ENCODE measurements at regions not wholly inside any gene's neighbourhood (a gene's known extent, or its start where the extent isn't known, plus 50 kb on each side); places are given as distances from the start of the nearest gene placed in this dataset.

DNA sequence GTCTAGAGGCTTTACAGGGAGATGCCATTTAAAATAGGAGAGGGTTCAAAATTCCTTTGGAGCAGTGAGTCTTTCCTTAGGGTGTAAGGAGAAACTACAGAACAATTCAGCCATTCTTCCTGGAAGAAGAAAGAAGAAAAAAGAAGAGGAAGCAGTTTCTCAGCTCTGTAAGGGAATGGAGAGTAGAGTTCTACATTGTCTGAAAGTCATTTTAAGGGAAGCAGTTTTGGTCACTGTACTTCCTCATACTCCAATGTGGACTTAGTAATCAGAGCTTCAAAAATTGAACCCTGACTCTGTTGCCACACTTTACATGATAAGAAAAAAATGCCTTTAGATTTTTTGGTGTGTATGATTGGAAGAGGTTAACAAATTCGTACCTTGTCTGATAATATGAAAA is 122.4 kb downstream of the LRRC70 start:
- no peak overlapping the region for H3K4me3 Mint-ChIP-seq
- H3K4me1 Mint-ChIP-seq: no peaks in the 10 kb centered on the region
- no peak overlapping the region for H3K27ac Mint-ChIP-seq
- peaks cover 0 to 1% (median 0%) of the 10 kb centered on the region in 3 donors for H3K9me3 Mint-ChIP-seq
- H3K36me3 Mint-ChIP-seq: peaks cover 2% of the 10 kb centered on the region
- no peaks in the 10 kb centered on the region for H3K27me3 Mint-ChIP-seq

DNA sequence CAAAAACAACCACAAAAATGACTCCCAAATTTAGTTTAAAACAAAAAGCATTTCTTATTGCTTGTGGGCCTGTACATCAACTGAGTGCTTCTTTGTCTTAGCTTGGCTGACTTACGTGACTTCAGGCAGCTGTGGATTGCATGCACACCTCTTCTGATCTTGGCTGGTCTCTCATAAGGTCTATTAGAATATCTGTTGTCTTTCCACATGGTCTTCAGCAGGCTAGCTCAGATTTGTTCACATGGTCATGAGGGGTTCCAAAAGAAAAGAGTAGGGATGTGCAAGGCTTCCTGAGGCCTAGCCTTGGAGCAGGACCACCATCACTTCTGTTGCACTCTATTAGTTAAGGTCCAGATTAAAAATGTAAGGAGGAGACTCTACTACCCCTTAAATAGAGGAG is 120.1 kb downstream of the LRRC70 start:
- Mint-ChIP-seq H3K27ac (no peak overlapping the region), H3K9me3 (peaks cover 0 to 1% (median 0%) of the 10 kb centered on the region in 3 donors)

DNA sequence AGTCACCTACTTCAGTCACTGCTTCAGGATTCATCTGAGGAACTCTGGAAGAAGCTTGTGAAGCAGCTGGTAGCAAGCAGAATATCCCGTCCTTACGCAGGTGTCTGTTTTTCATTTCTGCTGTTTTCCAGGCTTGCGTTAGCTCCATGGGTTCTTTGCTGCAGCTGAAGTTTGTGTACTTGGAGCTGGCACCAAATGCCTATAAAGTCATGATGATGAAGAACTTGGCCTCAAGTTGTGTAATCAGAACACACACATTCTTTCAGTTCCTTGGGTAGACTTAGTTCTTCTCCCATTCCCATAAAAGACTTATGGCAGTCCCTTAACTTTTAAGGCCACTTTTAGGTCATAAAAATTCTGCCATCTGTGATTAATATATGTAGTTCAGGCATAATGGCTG is 116.7 kb downstream of the LRRC70 start:
- H3K9me3 Mint-ChIP-seq: peaks cover 0 to 2% (median 1%) of the 10 kb centered on the region in 3 donors
- no peak overlapping the region for H3K27ac Mint-ChIP-seq
- no peaks in the 10 kb centered on the region for H3K36me3 Mint-ChIP-seq
- H3K4me1 Mint-ChIP-seq: peaks cover 0 to 2% (median 0%) of the 10 kb centered on the region in 3 donors
- H3K4me3 Mint-ChIP-seq: no peak overlapping the region
- peaks cover 1% of the 10 kb centered on the region for H3K27me3 Mint-ChIP-seq

More for the DNA sequence above, 120.1 kb downstream of the LRRC70 start:
- Mint-ChIP-seq H3K36me3 (no peaks in the 10 kb centered on the region), H3K4me1 (no peaks in the 10 kb centered on the region), H3K4me3 (no peak overlapping the region), H3K27me3 (peaks cover 1% of the 10 kb centered on the region)

DNA sequence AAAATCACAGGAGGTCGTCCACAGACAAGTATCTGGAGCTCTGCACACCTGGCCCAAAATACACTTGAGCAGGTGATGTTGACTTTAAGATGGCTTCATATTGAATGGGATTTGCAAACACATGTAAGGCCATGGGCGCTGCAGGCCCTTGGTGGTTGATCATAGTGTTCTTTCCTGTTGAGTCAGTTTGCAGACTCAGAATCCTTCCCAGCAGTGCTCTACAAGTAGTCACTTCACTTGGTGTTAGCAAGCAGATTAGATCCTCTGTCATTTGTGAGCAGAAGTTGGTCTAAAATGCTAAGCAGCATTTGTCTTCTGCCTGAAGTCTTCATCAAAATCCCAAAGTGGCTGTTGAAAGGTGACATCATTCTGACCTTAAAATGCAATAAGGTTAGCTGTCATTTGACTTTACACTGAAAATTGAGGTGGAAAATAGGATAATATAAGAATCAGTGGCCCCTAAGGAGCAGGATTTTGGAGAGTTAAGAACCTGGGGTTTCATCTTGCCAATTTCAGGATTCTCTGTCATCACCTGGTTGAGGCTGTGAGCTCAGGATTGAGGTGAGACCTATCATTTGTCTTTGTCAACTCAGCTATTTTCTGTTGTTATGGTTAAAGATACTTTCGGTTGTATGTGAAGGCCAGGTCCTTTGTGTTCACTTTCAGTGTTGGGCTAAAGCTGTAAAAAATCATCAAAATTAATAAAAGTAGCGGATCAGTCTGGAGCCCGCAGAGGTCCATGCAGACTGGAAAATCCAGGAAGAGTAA is 114.5 kb downstream of the LRRC70 start:
- Mint-ChIP-seq H3K27me3 (peaks cover 1% of the 10 kb centered on the region), H3K27ac (no peak overlapping the region), H3K4me3 (no peak overlapping the region), H3K9me3 (peaks cover 0 to 2% (median 1%) of the 10 kb centered on the region in 3 donors), H3K4me1 (peaks cover 0 to 7% (median 4%) of the 10 kb centered on the region in 3 donors), H3K36me3 (no peaks in the 10 kb centered on the region)

DNA sequence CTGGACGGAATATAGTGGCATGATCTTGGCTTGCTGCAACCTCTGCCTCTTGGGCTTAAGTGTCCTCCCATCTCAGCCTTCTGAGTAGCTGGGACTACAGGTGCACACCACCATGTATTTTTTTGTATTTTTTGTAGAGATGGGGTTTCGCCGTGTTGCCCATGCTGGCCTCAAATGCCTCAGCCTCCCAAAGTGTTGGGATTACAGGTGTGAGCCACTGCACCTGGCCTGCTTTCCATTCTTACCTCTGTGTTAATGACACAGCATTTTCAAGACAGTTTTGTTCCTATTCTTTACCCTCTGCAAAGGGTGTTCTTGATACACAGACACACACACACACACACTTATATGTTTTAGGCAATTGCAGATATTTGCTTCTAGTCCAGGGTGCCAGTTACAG is 113.3 kb downstream of the LRRC70 start:
- H3K4me1 Mint-ChIP-seq: peaks cover 0 to 7% (median 4%) of the 10 kb centered on the region in 3 donors
- peaks cover 0 to 4% (median 0%) of the 10 kb centered on the region in 3 donors for H3K9me3 Mint-ChIP-seq
- H3K27ac Mint-ChIP-seq: no peak overlapping the region
- peaks cover 1% of the 10 kb centered on the region for H3K27me3 Mint-ChIP-seq
- H3K4me3 Mint-ChIP-seq: no peak overlapping the region
- no peaks in the 10 kb centered on the region for H3K36me3 Mint-ChIP-seq

DNA sequence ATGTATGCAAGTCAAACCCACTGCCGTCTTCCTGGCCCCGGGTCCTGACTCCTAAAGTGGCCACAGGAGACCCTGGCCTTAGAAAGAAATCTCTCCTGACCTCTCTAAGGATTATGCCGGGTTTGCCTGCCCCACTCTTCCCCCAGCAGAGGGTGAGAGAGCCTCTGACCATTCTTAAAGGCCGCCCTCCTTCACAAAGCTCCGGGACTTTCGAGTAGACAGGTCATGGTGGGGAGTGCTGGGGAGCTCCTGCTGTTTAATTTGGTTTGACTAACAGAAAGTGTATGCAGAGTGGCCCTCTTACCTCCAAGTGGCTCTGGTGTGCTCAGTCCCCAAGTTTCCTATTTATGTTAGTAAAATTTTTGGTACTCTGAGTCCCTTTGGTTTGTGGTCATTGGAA is 111.8 kb downstream of the LRRC70 start:
- Mint-ChIP-seq H3K4me3 (peak overlapping the region in 1 of 4 donors; percentile 41), H3K4me1 (peaks cover 0 to 7% (median 4%) of the 10 kb centered on the region in 3 donors), H3K9me3 (peaks cover 1 to 4% (median 4%) of the 10 kb centered on the region in 3 donors), H3K36me3 (no peaks in the 10 kb centered on the region), H3K27ac (no peak overlapping the region), H3K27me3 (peaks cover 1% of the 10 kb centered on the region)

DNA sequence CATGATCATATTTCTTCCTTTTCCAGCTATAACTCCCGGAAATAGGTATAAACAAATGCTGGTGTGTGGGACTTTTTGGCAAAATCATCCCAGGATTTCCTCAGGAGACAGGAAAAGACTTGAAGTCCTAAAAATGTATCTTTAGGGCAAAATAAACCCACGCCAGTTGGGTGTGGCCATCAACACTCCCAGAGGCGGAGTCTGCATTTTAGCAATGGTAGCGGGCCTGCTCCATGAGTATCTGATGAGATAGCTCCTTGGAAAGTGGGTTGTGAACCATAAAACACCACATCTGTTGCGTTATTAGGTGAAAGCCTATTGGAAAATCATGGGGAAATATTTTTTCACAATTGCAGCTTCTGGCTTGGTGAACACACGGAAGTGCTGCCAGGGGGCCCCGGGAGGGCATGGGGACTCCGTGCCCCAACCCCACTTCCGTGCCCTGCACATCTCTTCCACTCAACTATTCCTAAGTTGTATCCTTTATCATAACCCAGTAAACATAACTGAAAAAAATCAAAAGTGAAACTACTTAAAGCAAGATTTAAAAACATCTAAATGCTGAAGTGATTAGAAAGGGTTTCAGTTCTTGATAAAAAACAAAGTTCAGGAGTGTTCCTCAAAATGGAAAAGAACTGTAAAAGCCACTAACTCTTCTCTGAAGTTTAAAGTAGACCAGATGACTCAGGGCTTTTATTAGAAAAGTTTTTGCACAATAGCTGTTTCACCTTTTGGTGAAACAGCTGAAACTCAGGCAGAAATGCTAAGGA is 111.2 kb downstream of the LRRC70 start:
- no peaks in the 10 kb centered on the region for H3K36me3 Mint-ChIP-seq
- no peak overlapping the region for H3K27ac Mint-ChIP-seq
- peak overlapping the region in 3 of 4 donors; percentile 14 to 79 (median 59) for H3K4me3 Mint-ChIP-seq
- peaks cover 1 to 4% (median 4%) of the 10 kb centered on the region in 3 donors for H3K9me3 Mint-ChIP-seq
- no peaks in the 10 kb centered on the region for H3K27me3 Mint-ChIP-seq
- H3K4me1 Mint-ChIP-seq: peaks cover 0 to 7% (median 4%) of the 10 kb centered on the region in 3 donors

DNA sequence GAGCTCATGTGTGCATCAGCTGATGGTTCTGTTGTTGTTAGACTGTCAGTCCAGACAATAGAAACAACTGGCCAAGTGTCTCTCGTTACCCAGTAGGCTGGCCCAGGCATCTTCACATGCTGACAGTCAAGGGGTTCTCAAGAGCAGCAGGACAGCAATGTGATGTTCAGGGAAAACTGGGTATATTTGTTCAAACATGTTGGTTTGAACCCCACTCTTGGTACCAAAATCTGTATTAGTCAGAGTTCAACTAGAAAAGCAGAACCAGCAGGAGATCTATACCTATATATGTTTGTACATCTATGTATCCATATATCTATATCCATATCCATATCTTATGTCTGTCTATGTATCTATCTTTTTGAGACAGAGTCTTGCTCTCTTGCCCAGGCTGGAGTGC is 108.1 kb downstream of the LRRC70 start:
- peaks cover 1 to 4% (median 4%) of the 10 kb centered on the region in 3 donors for H3K9me3 Mint-ChIP-seq
- no peak overlapping the region for H3K27ac Mint-ChIP-seq
- H3K27me3 Mint-ChIP-seq: no peaks in the 10 kb centered on the region
- H3K4me3 Mint-ChIP-seq: no peak overlapping the region
- peaks cover 0 to 7% (median 4%) of the 10 kb centered on the region in 3 donors for H3K4me1 Mint-ChIP-seq
- H3K36me3 Mint-ChIP-seq: no peaks in the 10 kb centered on the region

DNA sequence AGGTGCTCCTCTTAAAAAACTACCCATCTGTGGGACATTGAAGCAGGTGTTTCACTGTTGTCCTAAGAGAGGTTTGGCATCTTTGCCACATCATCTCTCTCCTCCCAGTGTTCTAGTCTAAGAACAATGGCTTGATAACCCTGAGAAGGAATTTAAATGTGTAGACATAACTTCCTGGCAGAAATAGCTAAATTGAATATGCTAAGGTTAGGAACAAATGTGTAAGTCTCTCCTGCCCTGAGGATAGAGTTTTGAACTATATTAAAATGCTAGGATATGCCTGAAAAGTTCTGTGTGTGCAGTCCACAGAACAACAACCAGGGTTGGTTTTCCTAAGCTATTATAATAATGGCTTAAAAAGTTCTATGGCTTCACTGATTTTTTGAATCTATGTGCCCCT is 106.6 kb downstream of the LRRC70 start:
- Mint-ChIP-seq H3K4me3 (no peak overlapping the region), H3K27ac (no peak overlapping the region), H3K4me1 (peaks cover 0 to 7% (median 2%) of the 10 kb centered on the region in 3 donors), H3K36me3 (no peaks in the 10 kb centered on the region), H3K27me3 (no peaks in the 10 kb centered on the region), H3K9me3 (peaks cover 1 to 4% (median 2%) of the 10 kb centered on the region in 3 donors)

DNA sequence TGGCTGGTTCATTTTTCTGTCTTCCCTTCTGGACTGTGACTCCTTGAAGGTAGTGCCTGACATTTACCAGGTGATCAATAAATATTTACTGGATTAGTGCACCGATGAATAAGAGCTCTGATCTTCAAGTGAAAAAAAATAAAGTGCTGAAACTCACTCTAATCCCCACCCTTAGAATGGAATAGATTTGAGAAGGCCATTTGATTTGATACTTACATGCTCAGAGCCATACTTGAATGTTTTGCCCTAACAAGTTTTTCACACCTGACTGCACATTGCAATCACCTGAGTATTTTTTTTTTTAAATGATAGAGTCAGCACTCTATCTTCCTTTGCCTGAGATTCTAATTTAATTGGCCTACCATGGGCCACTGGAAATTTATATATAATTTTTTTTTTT is 105.7 kb downstream of the LRRC70 start:
- H3K4me3 Mint-ChIP-seq: no peak overlapping the region
- no peak overlapping the region for H3K27ac Mint-ChIP-seq
- no peaks in the 10 kb centered on the region for H3K36me3 Mint-ChIP-seq
- H3K4me1 Mint-ChIP-seq: peaks cover 0 to 3% (median 0%) of the 10 kb centered on the region in 3 donors
- no peaks in the 10 kb centered on the region for H3K27me3 Mint-ChIP-seq
- H3K9me3 Mint-ChIP-seq: peaks cover 1 to 4% (median 2%) of the 10 kb centered on the region in 3 donors

DNA sequence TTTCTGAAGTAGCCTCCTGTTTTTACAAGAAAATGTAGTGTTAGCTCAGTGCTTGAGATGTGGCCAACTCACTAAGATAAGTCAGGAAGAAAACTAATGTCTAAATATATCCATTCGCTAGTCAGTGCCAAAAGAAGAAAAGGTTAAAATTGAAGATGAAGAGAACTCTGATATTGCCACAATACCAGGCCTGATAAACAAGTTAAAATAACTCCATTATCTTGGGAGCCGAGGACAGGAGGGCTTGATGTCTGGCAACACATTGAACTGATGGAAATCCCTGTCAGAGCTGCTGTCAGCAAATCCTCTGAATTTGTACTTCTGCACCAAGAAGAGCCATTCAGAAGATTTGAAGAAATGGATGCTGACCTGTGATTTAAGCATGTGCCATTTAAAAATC is 103.4 kb downstream of the LRRC70 start:
- Mint-ChIP-seq H3K4me3 (no peak overlapping the region), H3K9me3 (peaks cover 3 to 8% (median 3%) of the 10 kb centered on the region in 3 donors), H3K4me1 (no peaks in the 10 kb centered on the region), H3K36me3 (no peaks in the 10 kb centered on the region), H3K27ac (no peak overlapping the region), H3K27me3 (no peaks in the 10 kb centered on the region)

DNA sequence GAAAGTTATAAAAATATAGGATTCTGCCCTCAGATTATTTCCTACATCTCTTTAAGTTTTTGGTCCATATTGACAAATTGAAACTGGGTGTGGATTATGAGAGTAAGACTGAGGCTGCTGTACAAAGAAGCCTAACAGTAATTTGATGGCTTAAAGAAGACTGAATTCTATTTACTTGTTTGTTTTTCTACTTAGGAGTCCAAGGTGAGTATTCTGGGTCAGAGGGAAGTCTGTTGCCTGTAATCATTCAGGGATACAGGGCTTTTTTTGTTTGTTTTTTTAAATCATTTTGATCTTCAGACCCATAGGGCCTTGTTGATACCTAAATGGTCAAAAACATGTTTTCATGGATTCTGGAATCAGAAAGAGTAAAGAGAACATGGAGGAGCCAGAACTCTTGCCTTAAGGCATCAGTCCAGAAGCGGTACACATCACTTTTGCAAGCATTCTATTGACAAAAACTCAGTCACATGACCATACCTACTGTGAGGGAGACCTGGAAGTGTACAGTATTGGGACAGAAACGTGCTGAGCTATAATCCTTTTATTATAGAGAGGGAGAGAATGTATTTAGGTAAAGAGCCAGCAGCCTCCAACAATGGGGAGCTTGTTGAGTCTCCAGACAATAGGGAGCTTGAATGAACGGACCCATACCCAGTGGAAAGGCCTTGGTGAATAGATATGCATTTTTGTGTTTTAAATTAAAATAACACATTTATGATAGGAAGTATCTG is 102.7 kb downstream of the LRRC70 start:
- Mint-ChIP-seq H3K27ac (no peak overlapping the region), H3K9me3 (peaks cover 2 to 4% (median 3%) of the 10 kb centered on the region in 3 donors), H3K4me3 (no peak overlapping the region), H3K36me3 (no peaks in the 10 kb centered on the region), H3K4me1 (no peaks in the 10 kb centered on the region), H3K27me3 (no peaks in the 10 kb centered on the region)

DNA sequence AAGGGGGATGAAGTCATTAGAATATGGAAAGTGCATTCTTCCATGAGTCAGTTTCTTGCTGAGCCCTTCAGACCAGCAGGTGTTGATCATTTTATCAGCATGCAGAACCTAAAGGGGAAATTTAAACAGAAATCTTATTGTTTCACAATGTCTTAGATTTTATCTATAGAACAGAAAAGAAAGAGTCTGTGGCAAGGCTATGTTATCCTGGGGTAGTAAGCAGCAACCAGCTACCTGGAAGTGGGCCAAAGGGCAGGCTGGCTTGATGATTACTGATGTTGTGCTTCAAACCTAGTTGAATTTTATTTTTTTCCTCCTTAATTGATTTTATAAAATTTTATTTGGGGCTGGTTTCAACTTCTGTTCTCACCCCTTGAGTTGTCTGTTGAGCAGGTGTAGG is 101.5 kb downstream of the LRRC70 start:
- no peak overlapping the region for H3K27ac Mint-ChIP-seq
- no peaks in the 10 kb centered on the region for H3K4me1 Mint-ChIP-seq
- H3K4me3 Mint-ChIP-seq: no peak overlapping the region
- H3K9me3 Mint-ChIP-seq: peaks cover 2 to 5% (median 4%) of the 10 kb centered on the region in 3 donors
- no peaks in the 10 kb centered on the region for H3K36me3 Mint-ChIP-seq
- H3K27me3 Mint-ChIP-seq: no peaks in the 10 kb centered on the region

All from IgD-negative memory B cell (primary cell).